PFSK-1 (cell line): ENCODE measurements at regions not wholly inside any gene's neighbourhood (a gene's known extent, or its start where the extent isn't known, plus 50 kb on each side); places are given as distances from the start of the nearest gene placed in this dataset.

Experiments used
- FOXP2 ChIP-seq: optimal IDR thresholded peaks from 2 replicates; pipeline ENCODE3; 2011; ENCODE audit warnings: borderline replicate concordance, control low read depth, inconsistent platforms; ENCODE audit not compliant: insufficient read depth; ENCODE audit errors: extremely low read length, extremely low read depth
- POLR2AphosphoS5 ChIP-seq: IDR thresholded peaks from 2 replicates; pipeline ENCODE4 v1.6.1; 2012; ENCODE audit warnings: low read depth, mild to moderate bottlenecking, control low read depth, low read length, moderate library complexity
- SIN3A ChIP-seq: IDR thresholded peaks from 2 replicates; pipeline ENCODE4 v1.6.1; 2012; ENCODE audit warnings: mild to moderate bottlenecking, low read length, moderate library complexity, borderline replicate concordance; ENCODE audit not compliant: insufficient read depth
- TAF1 ChIP-seq: IDR thresholded peaks from 2 replicates; pipeline ENCODE4 v1.6.1; 2012; ENCODE audit warnings: low read length, control low read depth, borderline replicate concordance; ENCODE audit not compliant: insufficient read depth
- TF ChIP-seq, protein P1 (sequence below), 2 experiments: IDR thresholded peaks; 2 replicates each; pipeline versions ENCODE4 v1.6.1 to v1.8.0; 2011 to 2012; ENCODE audit warnings: low read depth in 2 of 2, low read length in 2 of 2, control low read depth in 1 of 2, inconsistent platforms in 1 of 2, mild to moderate bottlenecking in 1 of 2, moderate library complexity in 1 of 2; ENCODE audit not compliant: insufficient read depth in 1 of 2

DNA sequence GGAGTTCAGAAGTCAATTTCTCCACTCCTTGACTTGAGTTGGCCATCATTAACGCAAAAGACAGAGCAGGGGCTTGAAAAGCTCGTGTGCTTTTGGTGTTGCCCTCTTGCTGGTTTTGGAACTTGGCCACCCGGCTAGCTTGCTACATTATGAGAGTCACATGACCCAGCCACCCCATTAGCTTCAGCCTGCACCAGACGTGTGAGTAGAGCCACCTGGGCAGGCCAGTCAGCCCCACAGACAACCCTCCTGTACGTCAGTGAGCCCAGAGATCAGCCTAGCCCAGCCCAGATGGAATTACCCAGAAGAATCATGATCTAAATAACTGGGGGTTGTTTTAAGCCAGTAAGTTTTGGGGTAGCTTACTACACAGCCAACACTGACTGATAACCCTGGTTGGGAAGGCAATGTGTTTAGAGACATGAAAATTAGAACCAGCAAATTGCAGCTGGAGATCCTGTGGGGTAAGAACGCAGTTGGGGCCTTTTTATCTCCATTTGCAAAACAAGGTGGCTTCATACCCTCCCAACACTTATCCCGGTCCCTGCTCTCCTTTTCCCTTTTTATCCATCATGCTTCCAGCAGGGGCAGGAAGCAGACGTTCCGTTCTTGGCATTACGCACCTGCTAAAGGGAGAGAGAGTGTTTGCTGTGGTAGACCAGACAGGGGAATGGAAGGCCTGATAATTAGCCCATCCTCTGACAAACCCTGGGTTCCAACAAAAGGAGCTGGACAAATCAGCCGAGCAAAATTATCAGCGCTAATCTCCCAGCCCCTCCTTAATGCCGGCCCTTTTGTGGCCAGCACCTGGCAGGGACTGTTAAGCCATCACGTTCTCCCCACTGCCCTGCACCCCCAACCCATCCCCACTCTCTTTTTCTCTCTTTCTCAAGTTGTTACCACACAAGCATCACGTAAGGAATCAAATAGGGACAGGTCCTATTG lies 548.7 kb upstream of the CADM1 start:
- no peak for TF ChIP-seq POLR2AphosphoS5
- TF ChIP-seq, protein P1, sequence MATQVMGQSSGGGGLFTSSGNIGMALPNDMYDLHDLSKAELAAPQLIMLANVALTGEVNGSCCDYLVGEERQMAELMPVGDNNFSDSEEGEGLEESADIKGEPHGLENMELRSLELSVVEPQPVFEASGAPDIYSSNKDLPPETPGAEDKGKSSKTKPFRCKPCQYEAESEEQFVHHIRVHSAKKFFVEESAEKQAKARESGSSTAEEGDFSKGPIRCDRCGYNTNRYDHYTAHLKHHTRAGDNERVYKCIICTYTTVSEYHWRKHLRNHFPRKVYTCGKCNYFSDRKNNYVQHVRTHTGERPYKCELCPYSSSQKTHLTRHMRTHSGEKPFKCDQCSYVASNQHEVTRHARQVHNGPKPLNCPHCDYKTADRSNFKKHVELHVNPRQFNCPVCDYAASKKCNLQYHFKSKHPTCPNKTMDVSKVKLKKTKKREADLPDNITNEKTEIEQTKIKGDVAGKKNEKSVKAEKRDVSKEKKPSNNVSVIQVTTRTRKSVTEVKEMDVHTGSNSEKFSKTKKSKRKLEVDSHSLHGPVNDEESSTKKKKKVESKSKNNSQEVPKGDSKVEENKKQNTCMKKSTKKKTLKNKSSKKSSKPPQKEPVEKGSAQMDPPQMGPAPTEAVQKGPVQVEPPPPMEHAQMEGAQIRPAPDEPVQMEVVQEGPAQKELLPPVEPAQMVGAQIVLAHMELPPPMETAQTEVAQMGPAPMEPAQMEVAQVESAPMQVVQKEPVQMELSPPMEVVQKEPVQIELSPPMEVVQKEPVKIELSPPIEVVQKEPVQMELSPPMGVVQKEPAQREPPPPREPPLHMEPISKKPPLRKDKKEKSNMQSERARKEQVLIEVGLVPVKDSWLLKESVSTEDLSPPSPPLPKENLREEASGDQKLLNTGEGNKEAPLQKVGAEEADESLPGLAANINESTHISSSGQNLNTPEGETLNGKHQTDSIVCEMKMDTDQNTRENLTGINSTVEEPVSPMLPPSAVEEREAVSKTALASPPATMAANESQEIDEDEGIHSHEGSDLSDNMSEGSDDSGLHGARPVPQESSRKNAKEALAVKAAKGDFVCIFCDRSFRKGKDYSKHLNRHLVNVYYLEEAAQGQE (IDR thresholded peaks at IDR 0.05; ENCODE audit: insufficient read depth in 1 of 2, low read depth in 2 of 2, low read length in 2 of 2): no peak
- no peak for TF ChIP-seq SIN3A
- no peak for TF ChIP-seq TAF1
- no peak for TF ChIP-seq FOXP2
